WTC11 (cell line): ENCODE measurements at regions not wholly inside any gene's neighbourhood (a gene's known extent, or its start where the extent isn't known, plus 50 kb on each side); places are given as distances from the start of the nearest gene placed in this dataset.
"Not testable (repeated sequence)": the region's sequence is repeated elsewhere in the genome, so short reads cannot be mapped to it uniquely, and the experiment has no call there.

Experiments used
- ATF6 ChIP-seq: sonication (generic); formaldehyde crosslinking; IDR thresholded peaks from 2 replicates; pipeline ENCODE4 v1.8.1; 2023; ENCODE audit warnings: mild to moderate bottlenecking, missing genetic modification reagents
- FOXJ3 ChIP-seq: sonication (generic); formaldehyde crosslinking; IDR thresholded peaks from 2 replicates; pipeline ENCODE4 v1.9.0; 2021; ENCODE audit warnings: missing genetic modification reagents, mild to moderate bottlenecking, borderline replicate concordance
- HMGXB4 ChIP-seq: sonication (generic); formaldehyde crosslinking; IDR thresholded peaks from 2 replicates; pipeline ENCODE4 v1.8.1; 2023; ENCODE audit warnings: mild to moderate bottlenecking, moderate library complexity, missing genetic modification reagents
- OVOL2 ChIP-seq: fragments of 250-450 bp; sonication (Bioruptor Pico); IDR thresholded peaks from 2 replicates; pipeline ENCODE4 v1.9.0; 2021; ENCODE audit warnings: mild to moderate bottlenecking, borderline replicate concordance
- RELA ChIP-seq: sonication (generic); formaldehyde crosslinking; IDR thresholded peaks from 2 replicates; pipeline ENCODE4 v1.8.1; 2022; ENCODE audit warnings: missing genetic modification reagents, mild to moderate bottlenecking, borderline replicate concordance
- TF ChIP-seq, protein P1 (sequence below): sonication (generic); formaldehyde crosslinking; IDR thresholded peaks from 2 replicates; pipeline ENCODE4 v1.8.0; 2022; ENCODE audit warnings: mild to moderate bottlenecking, missing genetic modification reagents
- TF ChIP-seq, protein P2 (sequence below): fragments of 200-600 bp; IDR thresholded peaks from 2 replicates; pipeline ENCODE4 v1.8.0; 2022; ENCODE audit warnings: antibody characterized with exemption

DNA sequence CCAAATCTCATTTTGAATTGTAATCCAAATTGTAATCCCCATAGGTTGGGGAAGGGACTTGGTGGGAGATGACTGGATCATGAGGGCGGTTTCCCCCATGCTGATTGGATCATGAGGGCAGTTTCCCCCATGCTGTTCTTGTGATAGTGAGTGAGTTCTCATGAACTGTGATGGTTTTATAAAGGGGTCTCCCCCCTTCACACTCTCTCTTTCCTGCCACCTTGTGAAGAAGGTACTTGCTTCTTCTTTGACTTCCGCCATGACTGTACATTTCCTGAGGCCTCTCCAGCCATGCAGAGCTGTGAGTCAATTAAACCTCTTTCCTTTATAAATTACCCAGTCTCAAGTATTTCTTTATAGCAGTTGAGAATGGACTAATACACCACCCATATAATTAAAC lies 68.4 kb downstream of the NFKBIZ start:
- TF ChIP-seq ATF6 (CRISPR knock-in tag); OVOL2 (CRISPR knock-in tag); HMGXB4 (CRISPR knock-in tag); RELA (CRISPR knock-in tag); FOXJ3: not testable (repeated sequence)
- TF ChIP-seq, protein P1, sequence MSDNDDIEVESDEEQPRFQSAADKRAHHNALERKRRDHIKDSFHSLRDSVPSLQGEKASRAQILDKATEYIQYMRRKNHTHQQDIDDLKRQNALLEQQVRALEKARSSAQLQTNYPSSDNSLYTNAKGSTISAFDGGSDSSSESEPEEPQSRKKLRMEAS (CRISPR knock-in tag): not testable (repeated sequence)
- TF ChIP-seq, protein P2, sequence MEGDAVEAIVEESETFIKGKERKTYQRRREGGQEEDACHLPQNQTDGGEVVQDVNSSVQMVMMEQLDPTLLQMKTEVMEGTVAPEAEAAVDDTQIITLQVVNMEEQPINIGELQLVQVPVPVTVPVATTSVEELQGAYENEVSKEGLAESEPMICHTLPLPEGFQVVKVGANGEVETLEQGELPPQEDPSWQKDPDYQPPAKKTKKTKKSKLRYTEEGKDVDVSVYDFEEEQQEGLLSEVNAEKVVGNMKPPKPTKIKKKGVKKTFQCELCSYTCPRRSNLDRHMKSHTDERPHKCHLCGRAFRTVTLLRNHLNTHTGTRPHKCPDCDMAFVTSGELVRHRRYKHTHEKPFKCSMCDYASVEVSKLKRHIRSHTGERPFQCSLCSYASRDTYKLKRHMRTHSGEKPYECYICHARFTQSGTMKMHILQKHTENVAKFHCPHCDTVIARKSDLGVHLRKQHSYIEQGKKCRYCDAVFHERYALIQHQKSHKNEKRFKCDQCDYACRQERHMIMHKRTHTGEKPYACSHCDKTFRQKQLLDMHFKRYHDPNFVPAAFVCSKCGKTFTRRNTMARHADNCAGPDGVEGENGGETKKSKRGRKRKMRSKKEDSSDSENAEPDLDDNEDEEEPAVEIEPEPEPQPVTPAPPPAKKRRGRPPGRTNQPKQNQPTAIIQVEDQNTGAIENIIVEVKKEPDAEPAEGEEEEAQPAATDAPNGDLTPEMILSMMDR: not testable (repeated sequence)
